ENCODE measurements at regions not wholly inside any gene's neighbourhood (a gene's known extent, or its start where the extent isn't known, plus 50 kb on each side); places are given as distances from the start of the nearest gene placed in this dataset.

DNA sequence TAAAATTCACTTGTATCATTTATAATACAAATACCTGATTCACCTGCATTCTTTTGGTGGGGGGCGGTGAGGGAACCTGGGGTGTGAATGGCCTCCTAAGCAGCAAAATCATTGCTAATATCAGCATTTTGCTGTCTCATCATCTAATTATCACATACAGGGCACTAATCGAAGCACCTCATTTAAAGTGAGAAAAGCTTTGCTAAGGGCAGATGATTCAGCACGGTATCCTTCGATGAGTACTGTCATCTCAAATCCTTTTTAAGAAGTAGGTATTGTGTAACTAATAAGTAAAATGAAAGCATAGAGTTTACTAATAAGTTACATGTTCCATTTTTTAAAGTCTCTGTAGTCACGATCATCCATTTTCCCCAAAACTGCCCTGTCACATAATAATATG, 278.1 kb upstream of the SOX5 start:
- Histone ChIP-seq H3K36me3 (no peaks in the 10 kb centered on the region), H3K27me3 (replicated peaks in 1 of 7) (no peaks in the 10 kb centered on the region), H3K27ac (peak overlapping the region in 5 of 8 donors; percentile 29 to 73 (median 66)), H3K4me3 (no peak overlapping the region), H3K4me1 (no peaks in the 10 kb centered on the region), H3K9me3 (no peaks in the 10 kb centered on the region)
- no peak for DNase-seq
- intact Hi-C loops (cut with DNase I; ENCODE audit: low total_unique reads): no loop called here
- 64 to 82% (median 78%) methylated on average over 5 of the region's 5 CpGs for WGBS, 5 donors
- TF ChIP-seq POLR2A (IDR thresholded peaks at IDR 0.05) (no peak), POLR2AphosphoS5 (IDR thresholded peaks at IDR 0.05) (no peak)
- TF ChIP-seq, protein P1, sequence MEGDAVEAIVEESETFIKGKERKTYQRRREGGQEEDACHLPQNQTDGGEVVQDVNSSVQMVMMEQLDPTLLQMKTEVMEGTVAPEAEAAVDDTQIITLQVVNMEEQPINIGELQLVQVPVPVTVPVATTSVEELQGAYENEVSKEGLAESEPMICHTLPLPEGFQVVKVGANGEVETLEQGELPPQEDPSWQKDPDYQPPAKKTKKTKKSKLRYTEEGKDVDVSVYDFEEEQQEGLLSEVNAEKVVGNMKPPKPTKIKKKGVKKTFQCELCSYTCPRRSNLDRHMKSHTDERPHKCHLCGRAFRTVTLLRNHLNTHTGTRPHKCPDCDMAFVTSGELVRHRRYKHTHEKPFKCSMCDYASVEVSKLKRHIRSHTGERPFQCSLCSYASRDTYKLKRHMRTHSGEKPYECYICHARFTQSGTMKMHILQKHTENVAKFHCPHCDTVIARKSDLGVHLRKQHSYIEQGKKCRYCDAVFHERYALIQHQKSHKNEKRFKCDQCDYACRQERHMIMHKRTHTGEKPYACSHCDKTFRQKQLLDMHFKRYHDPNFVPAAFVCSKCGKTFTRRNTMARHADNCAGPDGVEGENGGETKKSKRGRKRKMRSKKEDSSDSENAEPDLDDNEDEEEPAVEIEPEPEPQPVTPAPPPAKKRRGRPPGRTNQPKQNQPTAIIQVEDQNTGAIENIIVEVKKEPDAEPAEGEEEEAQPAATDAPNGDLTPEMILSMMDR (IDR thresholded peaks at IDR 0.05 in 8 of 11, conservative IDR thresholded peaks at IDR 0.05 in 3 of 11): no peak

DNA sequence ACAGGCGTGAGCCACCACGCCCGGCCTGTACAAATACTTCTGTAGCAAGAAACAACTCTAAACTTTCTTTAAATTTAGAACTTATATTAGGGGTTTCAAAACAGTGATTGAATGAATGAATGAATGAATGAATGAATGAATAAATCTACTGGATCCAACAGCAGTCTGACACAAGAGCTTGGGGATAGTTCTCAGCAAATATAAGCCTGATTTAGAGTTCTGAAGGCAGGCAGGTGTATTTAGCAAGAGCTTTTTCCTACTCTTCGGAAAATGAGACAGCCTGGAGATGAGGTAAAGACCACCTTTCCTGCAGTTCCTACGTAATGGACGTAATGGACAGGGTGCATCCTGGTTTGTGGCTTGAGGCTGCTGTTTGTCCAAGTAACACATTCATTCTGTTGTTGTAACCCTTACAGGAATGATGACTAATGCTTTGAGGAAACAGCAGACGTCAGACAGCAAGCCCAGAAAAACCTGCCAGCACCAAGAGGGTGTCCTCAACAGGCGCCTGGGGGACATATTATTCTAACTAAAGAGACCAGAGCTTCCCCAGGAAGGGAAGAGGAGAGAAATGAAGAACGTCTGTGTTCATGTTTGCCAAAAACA, 277.4 kb upstream of the SOX5 start:
- 44 to 62% (median 51%) methylated on average over 9 of the region's 9 CpGs for WGBS, 5 donors
- no peaks in the 10 kb centered on the region for H3K4me1 ChIP-seq
- H3K4me3 ChIP-seq: no peak overlapping the region
- H3K27me3 ChIP-seq (replicated peaks in 1 of 7): no peaks in the 10 kb centered on the region
- H3K9me3 ChIP-seq: no peaks in the 10 kb centered on the region
- intact Hi-C loops (cut with DNase I; ENCODE audit: low total_unique reads): no loop called here
- peak overlapping the region in 5 of 8 donors; percentile 29 to 73 (median 66) for H3K27ac ChIP-seq
- no peak for TF ChIP-seq POLR2A (IDR thresholded peaks at IDR 0.05)
- no peak for TF ChIP-seq POLR2AphosphoS5 (IDR thresholded peaks at IDR 0.05)
- TF ChIP-seq, protein P1 (IDR thresholded peaks at IDR 0.05 in 8 of 11, conservative IDR thresholded peaks at IDR 0.05 in 3 of 11): no peak
- H3K36me3 ChIP-seq: no peaks in the 10 kb centered on the region
- DNase-seq: no peak

DNA sequence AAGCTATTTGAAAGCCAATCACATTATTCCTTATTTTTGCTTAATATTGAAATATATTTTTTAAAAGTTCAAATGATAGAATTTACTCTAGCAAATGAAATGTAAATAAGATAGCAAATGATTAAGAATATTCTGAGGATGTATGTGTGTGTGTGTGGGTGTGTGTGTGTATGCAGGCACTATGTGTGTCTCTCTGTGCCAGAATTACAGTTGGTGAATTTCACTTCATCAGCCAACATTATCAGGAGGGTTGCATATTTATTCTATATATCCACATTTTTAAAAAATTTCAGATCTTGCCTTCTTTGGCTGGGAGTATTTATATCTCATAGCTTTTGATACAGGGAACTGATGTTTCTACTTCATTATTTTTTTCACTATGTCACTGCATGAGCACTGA, 274.9 kb upstream of the SOX5 start:
- TF ChIP-seq, protein P1 (IDR thresholded peaks at IDR 0.05 in 8 of 11, conservative IDR thresholded peaks at IDR 0.05 in 3 of 11): no peak
- TF ChIP-seq POLR2A (IDR thresholded peaks at IDR 0.05): no peak
- no peak for TF ChIP-seq POLR2AphosphoS5 (IDR thresholded peaks at IDR 0.05)
- H3K4me3 ChIP-seq: no peak overlapping the region
- DNase-seq: no peak
- H3K27ac ChIP-seq: no peak overlapping the region
- intact Hi-C loops (cut with DNase I; ENCODE audit: low total_unique reads): no loop called here
- no peaks in the 10 kb centered on the region for H3K9me3 ChIP-seq
- no peaks in the 10 kb centered on the region for H3K27me3 ChIP-seq (replicated peaks in 1 of 7)
- H3K36me3 ChIP-seq: no peaks in the 10 kb centered on the region
- H3K4me1 ChIP-seq: no peaks in the 10 kb centered on the region

DNA sequence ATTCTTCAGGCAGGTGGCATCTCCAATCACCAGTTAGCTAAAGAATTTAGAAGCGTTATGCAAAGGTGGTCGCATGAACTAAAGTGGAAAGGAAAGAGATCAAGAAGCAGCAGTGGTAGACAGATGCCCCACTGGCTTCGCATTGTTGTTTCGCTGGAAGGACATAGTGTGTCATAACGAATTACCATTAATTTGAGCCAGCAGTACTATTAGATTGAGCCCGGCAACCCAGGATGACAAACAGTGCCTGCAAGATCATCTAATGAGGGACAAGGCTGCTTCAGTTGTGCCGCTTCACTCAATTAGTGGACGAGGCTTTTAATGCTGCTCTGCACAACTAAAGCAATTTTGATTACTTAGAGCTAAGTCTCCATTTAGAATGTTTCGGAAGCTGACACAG, 274.5 kb upstream of the SOX5 start:
- DNase-seq: no peak
- 93 to 95% (median 93%) methylated on average over 9 of the region's 9 CpGs for WGBS, 5 donors
- Histone ChIP-seq H3K9me3 (no peaks in the 10 kb centered on the region), H3K36me3 (no peaks in the 10 kb centered on the region), H3K27ac (no peak overlapping the region), H3K4me1 (no peaks in the 10 kb centered on the region), H3K27me3 (replicated peaks in 1 of 7) (no peaks in the 10 kb centered on the region), H3K4me3 (no peak overlapping the region)
- TF ChIP-seq POLR2AphosphoS5 (IDR thresholded peaks at IDR 0.05): no peak
- TF ChIP-seq POLR2A (IDR thresholded peaks at IDR 0.05): no peak
- TF ChIP-seq, protein P1 (IDR thresholded peaks at IDR 0.05 in 8 of 11, conservative IDR thresholded peaks at IDR 0.05 in 3 of 11): no peak
- intact Hi-C loops (cut with DNase I; ENCODE audit: low total_unique reads): no loop called here

Data from spleen (tissue), 11 donors.